Body of pancreas (tissue), 4 donors: ENCODE measurements at regions not wholly inside any gene's neighbourhood (a gene's known extent, or its start where the extent isn't known, plus 50 kb on each side); places are given as distances from the start of the nearest gene placed in this dataset.

ENCODE experiments used
- POLR2A ChIP-seq, 3 donors: fragments of 450-650 bp; IDR thresholded peaks; one replicate each; pipeline ENCODE4 v1.6.1; 2016; ENCODE audit warnings: antibody characterized with exemption in 3 of 3, mild to moderate bottlenecking in 2 of 3
- TF ChIP-seq, protein P1 (sequence below), 7 experiments: fragments of 450-650 bp in 4 of 7; fragments of 200-600 bp in 3 of 7; sonication (generic) in 3 of 7; IDR thresholded peaks; one replicate each; pipeline ENCODE4 v1.5.1; 2016 to 2019; ENCODE audit warnings: antibody characterized with exemption in 7 of 7

DNA sequence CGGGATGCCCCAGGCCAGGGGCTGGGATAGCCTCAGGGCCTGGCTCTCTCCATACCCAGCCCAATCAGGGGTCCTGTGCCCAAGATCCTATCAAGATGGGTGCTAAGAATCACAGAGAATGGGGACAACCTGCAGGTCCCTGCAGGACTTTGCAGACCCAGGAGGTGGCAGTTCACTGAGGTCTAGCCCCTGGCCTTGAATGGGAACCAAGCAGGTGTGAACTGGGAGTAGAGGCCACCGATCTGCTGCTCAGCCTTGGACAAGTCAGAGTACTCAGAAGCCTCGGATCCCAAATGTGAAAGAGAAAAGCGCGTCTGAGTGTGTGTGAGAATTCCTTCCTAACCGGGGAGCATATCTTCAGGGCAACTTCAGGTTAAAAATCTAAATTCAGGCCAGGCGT, 76.2 kb downstream of the ARL6IP4 start:
- no peak for TF ChIP-seq POLR2A (IDR thresholded peaks at IDR 0.05)
- TF ChIP-seq, protein P1, sequence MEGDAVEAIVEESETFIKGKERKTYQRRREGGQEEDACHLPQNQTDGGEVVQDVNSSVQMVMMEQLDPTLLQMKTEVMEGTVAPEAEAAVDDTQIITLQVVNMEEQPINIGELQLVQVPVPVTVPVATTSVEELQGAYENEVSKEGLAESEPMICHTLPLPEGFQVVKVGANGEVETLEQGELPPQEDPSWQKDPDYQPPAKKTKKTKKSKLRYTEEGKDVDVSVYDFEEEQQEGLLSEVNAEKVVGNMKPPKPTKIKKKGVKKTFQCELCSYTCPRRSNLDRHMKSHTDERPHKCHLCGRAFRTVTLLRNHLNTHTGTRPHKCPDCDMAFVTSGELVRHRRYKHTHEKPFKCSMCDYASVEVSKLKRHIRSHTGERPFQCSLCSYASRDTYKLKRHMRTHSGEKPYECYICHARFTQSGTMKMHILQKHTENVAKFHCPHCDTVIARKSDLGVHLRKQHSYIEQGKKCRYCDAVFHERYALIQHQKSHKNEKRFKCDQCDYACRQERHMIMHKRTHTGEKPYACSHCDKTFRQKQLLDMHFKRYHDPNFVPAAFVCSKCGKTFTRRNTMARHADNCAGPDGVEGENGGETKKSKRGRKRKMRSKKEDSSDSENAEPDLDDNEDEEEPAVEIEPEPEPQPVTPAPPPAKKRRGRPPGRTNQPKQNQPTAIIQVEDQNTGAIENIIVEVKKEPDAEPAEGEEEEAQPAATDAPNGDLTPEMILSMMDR (IDR thresholded peaks at IDR 0.05) = no peak
